Type B pancreatic cell (in vitro differentiated cells): ENCODE measurements at regions not wholly inside any gene's neighbourhood (a gene's known extent, or its start where the extent isn't known, plus 50 kb on each side); places are given as distances from the start of the nearest gene placed in this dataset.
"Not testable (repeated sequence)": the region's sequence is repeated elsewhere in the genome, so short reads cannot be mapped to it uniquely, and the experiment has no call there.

Experiments
- DNase-seq: peaks from one replicate; pipeline ENCODE4 v3.0.0; 2021; ENCODE audit warnings: mixed read lengths; ENCODE audit not compliant: unreplicated experiment; ENCODE audit errors: extremely low spot score
- H3K27ac Mint-ChIP-seq: 2 replicates; pipeline ENCODE4 v1.8.0; 2021; ENCODE audit warnings: mild to moderate bottlenecking, mixed read lengths
- H3K27me3 Mint-ChIP-seq: 2 replicates; pipeline ENCODE4 v1.8.0; 2021; ENCODE audit warnings: mixed read lengths
- H3K36me3 Mint-ChIP-seq: 2 replicates; pipeline ENCODE4 v1.8.0; 2021; ENCODE audit warnings: mixed read lengths
- H3K4me1 Mint-ChIP-seq: one replicate; pipeline ENCODE4 v1.8.0; 2021; ENCODE audit warnings: mixed read lengths; ENCODE audit not compliant: unreplicated experiment
- H3K4me3 Mint-ChIP-seq: 2 replicates; pipeline ENCODE4 v1.8.0; 2021; ENCODE audit warnings: mild to moderate bottlenecking, mixed read lengths
- H3K9me3 Mint-ChIP-seq: 2 replicates; pipeline ENCODE4 v1.8.0; 2021; ENCODE audit warnings: mixed read lengths
- CTCF ChIP-seq: fragments of 200-600 bp; sonication (generic); conservative IDR thresholded peaks from 2 replicates; pipeline ENCODE4 v1.5.0; 2021; ENCODE audit warnings: antibody characterized with exemption, mild to moderate bottlenecking

- no peaks in the 10 kb centered on the region for H3K4me1 Mint-ChIP-seq
- H3K36me3 Mint-ChIP-seq, result no peaks in the 10 kb centered on the region
- no peaks in the 10 kb centered on the region for H3K27me3 Mint-ChIP-seq
- peaks cover 5% of the 10 kb centered on the region for H3K9me3 Mint-ChIP-seq
- TF ChIP-seq CTCF, result no peak
- no peak for DNase-seq
- no peak overlapping the region for H3K4me3 Mint-ChIP-seq
- no peak overlapping the region for H3K27ac Mint-ChIP-seq
Measured at GRCh38 chr4:64935469-64936001, 526.3 kb upstream of the TECRL start.

GRCh38 chr4:64911846-64912245, 502.6 kb upstream of the TECRL start:
- H3K4me1 Mint-ChIP-seq, result no peaks in the 10 kb centered on the region
- no peak for DNase-seq
- H3K4me3 Mint-ChIP-seq, result no peak overlapping the region
- TF ChIP-seq CTCF, result no peak
- no peak overlapping the region for H3K27ac Mint-ChIP-seq
- no peaks in the 10 kb centered on the region for H3K36me3 Mint-ChIP-seq
- H3K9me3 Mint-ChIP-seq, result no peaks in the 10 kb centered on the region
- no peaks in the 10 kb centered on the region for H3K27me3 Mint-ChIP-seq

GRCh38 chr4:64903986-64904385, 494.7 kb upstream of the TECRL start:
- Mint-ChIP-seq H3K27me3 (no peaks in the 10 kb centered on the region), H3K4me3 (no peak overlapping the region), H3K27ac (no peak overlapping the region), H3K9me3 (no peaks in the 10 kb centered on the region), H3K36me3 (no peaks in the 10 kb centered on the region), H3K4me1 (no peaks in the 10 kb centered on the region)
- DNase-seq, result no peak
- no peak for TF ChIP-seq CTCF

GRCh38 chr4:64899563-64899962, 490.3 kb upstream of the TECRL start:
- Mint-ChIP-seq H3K36me3 (no peaks in the 10 kb centered on the region), H3K27ac (no peak overlapping the region), H3K27me3 (no peaks in the 10 kb centered on the region), H3K4me1 (no peaks in the 10 kb centered on the region), H3K9me3 (no peaks in the 10 kb centered on the region), H3K4me3 (no peak overlapping the region)
- TF ChIP-seq CTCF, result no peak
- DNase-seq, result no peak

GRCh38 chr4:64899030-64899429, 489.8 kb upstream of the TECRL start:
- not testable (repeated sequence) for H3K9me3 Mint-ChIP-seq, H3K4me1 Mint-ChIP-seq, H3K36me3 Mint-ChIP-seq, H3K27ac Mint-ChIP-seq, DNase-seq, H3K27me3 Mint-ChIP-seq, H3K4me3 Mint-ChIP-seq

- H3K36me3 Mint-ChIP-seq, result no peaks in the 10 kb centered on the region
- H3K27me3 Mint-ChIP-seq, result no peaks in the 10 kb centered on the region
- peaks cover 6% of the 10 kb centered on the region for H3K4me1 Mint-ChIP-seq
- TF ChIP-seq CTCF, result no peak
- H3K9me3 Mint-ChIP-seq, result no peaks in the 10 kb centered on the region
- DNase-seq, result no peak
- H3K4me3 Mint-ChIP-seq, result no peak overlapping the region
- H3K27ac Mint-ChIP-seq, result no peak overlapping the region
Measured at GRCh38 chr4:64897683-64898082, 488.4 kb upstream of the TECRL start.
